Esophagus muscularis mucosa (tissue), 4 donors: ENCODE measurements at regions not wholly inside any gene's neighbourhood (a gene's known extent, or its start where the extent isn't known, plus 50 kb on each side); places are given as distances from the start of the nearest gene placed in this dataset.
A peak's percentile ranks its signal among the peaks of the same experiment; 100 is the strongest.

Source experiments
- DNase-seq: peaks from one replicate; pipeline ENCODE4 v3.0.0-alpha.2; 2017; ENCODE audit errors: extremely low spot score
- H3K27ac ChIP-seq, 4 donors: fragments of 200-600 bp; sonication (generic); replicated peaks in 1 of 4; 1 replicate in 3 of 4; 2 replicates in 1 of 4; pipeline ENCODE4 v1.5.1; 2016 to 2019; ENCODE audit warnings: mild to moderate bottlenecking in 1 of 4
- H3K27me3 ChIP-seq, 4 donors: fragments of 200-600 bp; sonication (generic); one replicate each; pipeline versions ENCODE4 v1.5.1 to v1.6.0; 2016 to 2019
- H3K36me3 ChIP-seq, 4 donors: fragments of 200-600 bp; sonication (generic); one replicate each; pipeline ENCODE4 v1.5.1; 2016 to 2019
- H3K4me1 ChIP-seq, 4 donors: fragments of 200-600 bp; sonication (generic); one replicate each; pipeline ENCODE4 v1.5.1; 2016 to 2019
- H3K4me3 ChIP-seq, 4 donors: fragments of 200-600 bp; sonication (generic); 1 replicate in 2 of 4; 2 replicates in 2 of 4; pipeline ENCODE4 v1.5.1; 2016 to 2019; ENCODE audit warnings: mild to moderate bottlenecking in 4 of 4, moderate library complexity in 1 of 4
- H3K9me3 ChIP-seq, 4 donors: fragments of 200-600 bp; sonication (generic); 1 replicate in 3 of 4; 2 replicates in 1 of 4; pipeline ENCODE4 v1.5.1; 2016 to 2019
- CTCF ChIP-seq, 3 experiments: fragments of 200-600 bp in 2 of 3; fragments of 450-650 bp in 1 of 3; sonication (generic) in 2 of 3; IDR thresholded peaks; one replicate each; pipeline ENCODE4 v1.5.1; 2017 to 2019; ENCODE audit warnings: antibody characterized with exemption in 3 of 3, mild to moderate bottlenecking in 2 of 3, moderate library complexity in 1 of 3
- EP300 ChIP-seq: sonication (generic); formaldehyde crosslinking; IDR thresholded peaks from one replicate; pipeline ENCODE4 v1.6.1; 2017; ENCODE audit warnings: antibody characterized with exemption
- POLR2A ChIP-seq: fragments of 450-650 bp; IDR thresholded peaks from one replicate; pipeline ENCODE4 v1.6.1; 2017; ENCODE audit warnings: antibody characterized with exemption, moderate library complexity, mild to moderate bottlenecking, low read depth
- POLR2AphosphoS5 ChIP-seq, 2 donors: sonication (generic); formaldehyde crosslinking; IDR thresholded peaks; one replicate each; pipeline ENCODE4 v1.6.1; 2017; ENCODE audit warnings: antibody characterized with exemption in 2 of 2
- WGBS: methylation state at CpG from one replicate; pipeline ENCODE4 v1.1.5; 2018; 5-methylcytosine and 5-hydroxymethylcytosine counted together
- intact Hi-C: fragments of 100-400 bp; cut with DNase I; formaldehyde crosslinking; loops from one replicate; pipeline ENCODE4 v1.15.1; 2023

GRCh38 chr2:221822416-221822815 is 250.3 kb upstream of the EPHA4 start:
- intact Hi-C loops: no loop called here
- no peak for DNase-seq
- Histone ChIP-seq H3K4me3 (no peak overlapping the region), H3K9me3 (no peaks in the 10 kb centered on the region), H3K27me3 (no peaks in the 10 kb centered on the region), H3K27ac (no peak overlapping the region), H3K36me3 (no peaks in the 10 kb centered on the region), H3K4me1 (no peaks in the 10 kb centered on the region)
- WGBS: 75% methylated on average over 2 of the region's 2 CpGs
- TF ChIP-seq POLR2A (no peak), EP300 (no peak), POLR2AphosphoS5 (IDR thresholded peaks at IDR 0.05) (no peak), CTCF (IDR thresholded peaks at IDR 0.05) (no peak)

- peak; percentile 86 for DNase-seq
- Histone ChIP-seq H3K4me1 (no peaks in the 10 kb centered on the region), H3K27ac (no peak overlapping the region), H3K4me3 (no peak overlapping the region), H3K9me3 (no peaks in the 10 kb centered on the region), H3K27me3 (no peaks in the 10 kb centered on the region), H3K36me3 (no peaks in the 10 kb centered on the region)
- intact Hi-C loops: no loop called here
- WGBS: 71% methylated on average over 9 of the region's 9 CpGs
- TF ChIP-seq EP300 (no peak), CTCF (IDR thresholded peaks at IDR 0.05) (no peak), POLR2A (no peak), POLR2AphosphoS5 (IDR thresholded peaks at IDR 0.05) (no peak)
Observed at GRCh38 chr2:221818616-221819320, 246.7 kb upstream of the EPHA4 start.

- WGBS: 94% methylated on average over 3 of the region's 3 CpGs
- Histone ChIP-seq H3K4me1 (no peaks in the 10 kb centered on the region), H3K27ac (no peak overlapping the region), H3K4me3 (no peak overlapping the region), H3K36me3 (no peaks in the 10 kb centered on the region), H3K9me3 (no peaks in the 10 kb centered on the region), H3K27me3 (no peaks in the 10 kb centered on the region)
- intact Hi-C loops: no loop called here
- peak; percentile 84 for DNase-seq
- no peak for TF ChIP-seq POLR2A
- no peak for TF ChIP-seq EP300
- TF ChIP-seq POLR2AphosphoS5 (IDR thresholded peaks at IDR 0.05): no peak
- no peak for TF ChIP-seq CTCF (IDR thresholded peaks at IDR 0.05)
Observed at GRCh38 chr2:221817878-221818277, 245.8 kb upstream of the EPHA4 start.

GRCh38 chr2:221817052-221817451 is 244.9 kb upstream of the EPHA4 start:
- no peaks in the 10 kb centered on the region for H3K9me3 ChIP-seq
- no peaks in the 10 kb centered on the region for H3K27me3 ChIP-seq
- no peak overlapping the region for H3K27ac ChIP-seq
- TF ChIP-seq POLR2AphosphoS5 (IDR thresholded peaks at IDR 0.05) (no peak), CTCF (IDR thresholded peaks at IDR 0.05) (no peak), EP300 (no peak), POLR2A (no peak)
- peak; percentile 60 for DNase-seq
- WGBS: 93% methylated on average over 4 of the region's 4 CpGs
- no peaks in the 10 kb centered on the region for H3K4me1 ChIP-seq
- H3K4me3 ChIP-seq: no peak overlapping the region
- intact Hi-C loops: no loop called here
- H3K36me3 ChIP-seq: no peaks in the 10 kb centered on the region

- intact Hi-C loops: no loop called here
- WGBS: 82% methylated on average over 9 of the region's 9 CpGs
- Histone ChIP-seq H3K4me3 (no peak overlapping the region), H3K36me3 (no peaks in the 10 kb centered on the region), H3K9me3 (no peaks in the 10 kb centered on the region), H3K27ac (no peak overlapping the region), H3K4me1 (no peaks in the 10 kb centered on the region), H3K27me3 (no peaks in the 10 kb centered on the region)
- DNase-seq: peak; percentile 39
- no peak for TF ChIP-seq EP300
- TF ChIP-seq POLR2A: no peak
- TF ChIP-seq POLR2AphosphoS5 (IDR thresholded peaks at IDR 0.05): no peak
- TF ChIP-seq CTCF (IDR thresholded peaks at IDR 0.05): no peak
Observed at GRCh38 chr2:221816566-221816965, 244.5 kb upstream of the EPHA4 start.
